ENCODE measurements at regions not wholly inside any gene's neighbourhood (a gene's known extent, or its start where the extent isn't known, plus 50 kb on each side); places are given as distances from the start of the nearest gene placed in this dataset.

- 50% methylated on average over 1 of the region's 3 CpGs for WGBS (ENCODE audit: insufficient coverage)
Observed at GRCh38 chr20:6855104-6855503, 87.6 kb downstream of the BMP2 start.

GRCh38 chr20:6855796-6856195, 88.3 kb downstream of the BMP2 start:
- no peak for TF ChIP-seq CTCF (IDR thresholded peaks at IDR 0.05)
- TF ChIP-seq EZH2 (IDR thresholded peaks at IDR 0.05; ENCODE audit: borderline replicate concordance, insufficient read depth, low read depth, low read length, poor library complexity, severe bottlenecking), result no peak
- Histone ChIP-seq H3K27ac (ENCODE audit: low read length in 2 of 2) (no peak overlapping the region), H2AFZ (ENCODE audit: insufficient read depth, low read depth, low read length, poor library complexity, severe bottlenecking) (no peak overlapping the region), H4K20me1 (ENCODE audit: control insufficient read depth, insufficient read depth, low read length, poor library complexity, severe bottlenecking) (no peaks in the 10 kb centered on the region), H3K9me3 (ENCODE audit: control extremely low read depth in 1 of 3, control insufficient read depth in 2 of 3, insufficient read depth in 1 of 3, low read length in 2 of 3) (no peaks in the 10 kb centered on the region), H3K27me3 (replicated peaks in 1 of 4; ENCODE audit: control extremely low read depth in 1 of 4, control insufficient read depth in 3 of 4, insufficient read depth in 4 of 4, low read length in 3 of 4) (no peaks in the 10 kb centered on the region), H3K4me2 (replicated peaks; ENCODE audit: low read depth, low read length, poor library complexity, severe bottlenecking) (no peak overlapping the region), H3K4me3 (ENCODE audit: control extremely low read depth in 1 of 5, extremely low read depth in 1 of 5, insufficient read depth in 1 of 5, low read depth in 2 of 5, low read length in 4 of 5) (no peak overlapping the region), H3K4me1 (ENCODE audit: control insufficient read depth in 2 of 2, insufficient read depth in 2 of 2, low read length in 2 of 2) (no peaks in the 10 kb centered on the region), H3K79me2 (ENCODE audit: control insufficient read depth, insufficient read depth, low read length) (no peaks in the 10 kb centered on the region), H3K9ac (ENCODE audit: low read length) (no peak overlapping the region), H3K36me3 (replicated peaks in 1 of 2; ENCODE audit: control extremely low read depth in 1 of 2, control insufficient read depth in 1 of 2, extremely low read depth in 1 of 2, insufficient read depth in 2 of 2, low read length in 1 of 2) (no peaks in the 10 kb centered on the region)
- ChIA-PET POLR2A (no interaction called here), CTCF (no interaction called here)
- ATAC-seq (ENCODE audit: low read depth), result no peak
- Mint-ChIP-seq H3K4me3 (no peak overlapping the region), H3K4me1 (no peaks in the 10 kb centered on the region), H3K27me3 (no peaks in the 10 kb centered on the region), H3K27ac (no peak overlapping the region), H3K9me3 (ENCODE audit: insufficient read depth) (no peaks in the 10 kb centered on the region)
- intact Hi-C loops (cut with micrococcal nuclease), result no loop called here
- no CpG with 5 or more reads among the region's 1 CpG for WGBS (ENCODE audit: insufficient coverage)
- no peak for DNase-seq

More at GRCh38 chr20:6855104-6855503, 87.6 kb downstream of the BMP2 start:
- Histone ChIP-seq H3K36me3 (replicated peaks in 1 of 2; ENCODE audit: control extremely low read depth in 1 of 2, control insufficient read depth in 1 of 2, extremely low read depth in 1 of 2, insufficient read depth in 2 of 2, low read length in 1 of 2) (no peaks in the 10 kb centered on the region), H3K9me3 (ENCODE audit: control extremely low read depth in 1 of 3, control insufficient read depth in 2 of 3, insufficient read depth in 1 of 3, low read length in 2 of 3) (no peaks in the 10 kb centered on the region), H3K4me2 (replicated peaks; ENCODE audit: low read depth, low read length, poor library complexity, severe bottlenecking) (no peak overlapping the region), H3K4me3 (ENCODE audit: control extremely low read depth in 1 of 5, extremely low read depth in 1 of 5, insufficient read depth in 1 of 5, low read depth in 2 of 5, low read length in 4 of 5) (no peak overlapping the region), H3K9ac (ENCODE audit: low read length) (no peak overlapping the region), H3K4me1 (ENCODE audit: control insufficient read depth in 2 of 2, insufficient read depth in 2 of 2, low read length in 2 of 2) (no peaks in the 10 kb centered on the region), H3K79me2 (ENCODE audit: control insufficient read depth, insufficient read depth, low read length) (no peaks in the 10 kb centered on the region), H4K20me1 (ENCODE audit: control insufficient read depth, insufficient read depth, low read length, poor library complexity, severe bottlenecking) (no peaks in the 10 kb centered on the region), H3K27ac (ENCODE audit: low read length in 2 of 2) (no peak overlapping the region), H2AFZ (ENCODE audit: insufficient read depth, low read depth, low read length, poor library complexity, severe bottlenecking) (no peak overlapping the region), H3K27me3 (replicated peaks in 1 of 4; ENCODE audit: control extremely low read depth in 1 of 4, control insufficient read depth in 3 of 4, insufficient read depth in 4 of 4, low read length in 3 of 4) (no peaks in the 10 kb centered on the region)
- TF ChIP-seq EZH2 (IDR thresholded peaks at IDR 0.05; ENCODE audit: borderline replicate concordance, insufficient read depth, low read depth, low read length, poor library complexity, severe bottlenecking) (no peak), CTCF (IDR thresholded peaks at IDR 0.05) (no peak)
- ChIA-PET CTCF (no interaction called here), POLR2A (no interaction called here)
- no peaks in the 10 kb centered on the region for H3K9me3 Mint-ChIP-seq (ENCODE audit: insufficient read depth)
- ATAC-seq (ENCODE audit: low read depth), result no peak
- H3K27ac Mint-ChIP-seq, result no peak overlapping the region
- no peak overlapping the region for H3K4me3 Mint-ChIP-seq
- intact Hi-C loops (cut with micrococcal nuclease), result no loop called here
- H3K27me3 Mint-ChIP-seq, result no peaks in the 10 kb centered on the region
- no peak for DNase-seq
- no peaks in the 10 kb centered on the region for H3K4me1 Mint-ChIP-seq

Data from B cell (primary cell).